ENCODE measurements at regions not wholly inside any gene's neighbourhood (a gene's known extent, or its start where the extent isn't known, plus 50 kb on each side); places are given as distances from the start of the nearest gene placed in this dataset.

- TF ChIP-seq, protein P1, sequence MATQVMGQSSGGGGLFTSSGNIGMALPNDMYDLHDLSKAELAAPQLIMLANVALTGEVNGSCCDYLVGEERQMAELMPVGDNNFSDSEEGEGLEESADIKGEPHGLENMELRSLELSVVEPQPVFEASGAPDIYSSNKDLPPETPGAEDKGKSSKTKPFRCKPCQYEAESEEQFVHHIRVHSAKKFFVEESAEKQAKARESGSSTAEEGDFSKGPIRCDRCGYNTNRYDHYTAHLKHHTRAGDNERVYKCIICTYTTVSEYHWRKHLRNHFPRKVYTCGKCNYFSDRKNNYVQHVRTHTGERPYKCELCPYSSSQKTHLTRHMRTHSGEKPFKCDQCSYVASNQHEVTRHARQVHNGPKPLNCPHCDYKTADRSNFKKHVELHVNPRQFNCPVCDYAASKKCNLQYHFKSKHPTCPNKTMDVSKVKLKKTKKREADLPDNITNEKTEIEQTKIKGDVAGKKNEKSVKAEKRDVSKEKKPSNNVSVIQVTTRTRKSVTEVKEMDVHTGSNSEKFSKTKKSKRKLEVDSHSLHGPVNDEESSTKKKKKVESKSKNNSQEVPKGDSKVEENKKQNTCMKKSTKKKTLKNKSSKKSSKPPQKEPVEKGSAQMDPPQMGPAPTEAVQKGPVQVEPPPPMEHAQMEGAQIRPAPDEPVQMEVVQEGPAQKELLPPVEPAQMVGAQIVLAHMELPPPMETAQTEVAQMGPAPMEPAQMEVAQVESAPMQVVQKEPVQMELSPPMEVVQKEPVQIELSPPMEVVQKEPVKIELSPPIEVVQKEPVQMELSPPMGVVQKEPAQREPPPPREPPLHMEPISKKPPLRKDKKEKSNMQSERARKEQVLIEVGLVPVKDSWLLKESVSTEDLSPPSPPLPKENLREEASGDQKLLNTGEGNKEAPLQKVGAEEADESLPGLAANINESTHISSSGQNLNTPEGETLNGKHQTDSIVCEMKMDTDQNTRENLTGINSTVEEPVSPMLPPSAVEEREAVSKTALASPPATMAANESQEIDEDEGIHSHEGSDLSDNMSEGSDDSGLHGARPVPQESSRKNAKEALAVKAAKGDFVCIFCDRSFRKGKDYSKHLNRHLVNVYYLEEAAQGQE (IDR thresholded peaks at IDR 0.05) = no peak
- TF ChIP-seq CTCF (IDR thresholded peaks at IDR 0.05; ENCODE audit: low read depth, low read length, missing input control) (no peak), JUND (IDR thresholded peaks at IDR 0.05) (no peak), TAF1 (conservative IDR thresholded peaks at IDR 0.05) (no peak), GABPA (IDR thresholded peaks at IDR 0.05 in 1 of 2, conservative IDR thresholded peaks at IDR 0.05 in 1 of 2) (no peak)
- TF ChIP-seq, protein P2, sequence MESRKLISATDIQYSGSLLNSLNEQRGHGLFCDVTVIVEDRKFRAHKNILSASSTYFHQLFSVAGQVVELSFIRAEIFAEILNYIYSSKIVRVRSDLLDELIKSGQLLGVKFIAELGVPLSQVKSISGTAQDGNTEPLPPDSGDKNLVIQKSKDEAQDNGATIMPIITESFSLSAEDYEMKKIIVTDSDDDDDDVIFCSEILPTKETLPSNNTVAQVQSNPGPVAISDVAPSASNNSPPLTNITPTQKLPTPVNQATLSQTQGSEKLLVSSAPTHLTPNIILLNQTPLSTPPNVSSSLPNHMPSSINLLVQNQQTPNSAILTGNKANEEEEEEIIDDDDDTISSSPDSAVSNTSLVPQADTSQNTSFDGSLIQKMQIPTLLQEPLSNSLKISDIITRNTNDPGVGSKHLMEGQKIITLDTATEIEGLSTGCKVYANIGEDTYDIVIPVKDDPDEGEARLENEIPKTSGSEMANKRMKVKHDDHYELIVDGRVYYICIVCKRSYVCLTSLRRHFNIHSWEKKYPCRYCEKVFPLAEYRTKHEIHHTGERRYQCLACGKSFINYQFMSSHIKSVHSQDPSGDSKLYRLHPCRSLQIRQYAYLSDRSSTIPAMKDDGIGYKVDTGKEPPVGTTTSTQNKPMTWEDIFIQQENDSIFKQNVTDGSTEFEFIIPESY (IDR thresholded peaks at IDR 0.05) = no peak
Measured at GRCh38 chr1:96367791-96368190, 353.8 kb upstream of the PTBP2 start.

Measured in liver (tissue), 3 donors.